HG03108 (cell line): ENCODE measurements at regions not wholly inside any gene's neighbourhood (a gene's known extent, or its start where the extent isn't known, plus 50 kb on each side); places are given as distances from the start of the nearest gene placed in this dataset.
"Not testable (repeated sequence)": the region's sequence is repeated elsewhere in the genome, so short reads cannot be mapped to it uniquely, and the experiment has no call there.

Source experiments
- ATAC-seq: cut with Tn5 transposase; IDR thresholded peaks from one replicate; pipeline ENCODE4 v1.9.1; 2021; ENCODE audit warnings: moderate library complexity; ENCODE audit not compliant: unreplicated experiment

DNA sequence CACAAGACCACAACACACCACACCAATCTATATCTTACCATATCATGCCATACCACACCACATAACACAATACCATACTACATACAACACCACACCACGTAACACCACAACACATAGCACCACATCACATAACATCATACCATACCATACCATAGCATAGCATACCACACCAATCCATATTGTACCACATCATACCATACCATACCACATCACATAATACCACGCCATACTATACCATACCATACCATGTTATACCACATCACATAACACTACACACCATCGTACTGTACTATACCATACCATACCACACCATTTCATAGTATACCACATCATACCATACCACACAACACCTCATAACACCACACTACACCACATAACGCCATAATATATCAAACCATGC is 335.2 kb upstream of the VWC2 start:
- no peak for ATAC-seq

DNA sequence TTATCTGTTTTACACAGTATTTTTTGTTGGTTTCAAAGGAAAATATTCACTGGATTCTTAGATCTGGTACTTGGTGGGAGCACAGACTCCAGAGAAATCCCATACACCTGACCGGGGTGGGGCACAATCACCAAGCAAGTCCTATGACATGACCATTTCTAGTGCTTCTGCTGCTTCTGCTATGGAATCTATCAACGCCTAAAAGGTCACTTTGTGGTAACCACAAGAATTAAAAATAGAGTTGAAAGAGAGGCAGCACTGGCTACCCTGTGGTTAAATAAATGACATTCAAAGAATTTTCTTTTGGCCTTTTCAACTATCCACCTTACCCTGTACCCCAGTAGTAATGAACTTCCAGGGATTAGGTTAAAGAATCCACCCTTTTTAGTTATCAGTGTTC is 329.9 kb upstream of the VWC2 start:
- ATAC-seq, result no peak

DNA sequence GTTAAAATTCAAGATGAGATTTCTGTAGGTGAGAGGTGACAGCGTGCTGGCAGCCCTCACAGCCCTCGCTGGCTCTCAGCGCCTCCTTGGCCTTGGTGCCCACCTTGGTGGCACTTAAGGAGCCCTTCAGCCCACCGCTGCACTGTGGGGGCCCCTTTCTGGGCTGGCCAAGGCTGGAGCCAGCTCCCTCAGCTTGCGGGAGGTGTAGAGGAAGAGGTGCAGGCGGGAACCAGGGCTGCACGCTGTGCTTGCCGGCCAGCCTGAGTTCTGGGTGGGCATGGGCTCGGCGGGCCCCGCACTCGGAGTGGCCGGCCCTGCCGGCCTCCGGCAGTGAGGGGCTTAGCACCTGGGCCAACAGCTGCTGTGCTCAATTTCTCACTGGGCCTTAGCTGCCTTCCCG is 320.0 kb upstream of the VWC2 start:
- no peak for ATAC-seq

DNA sequence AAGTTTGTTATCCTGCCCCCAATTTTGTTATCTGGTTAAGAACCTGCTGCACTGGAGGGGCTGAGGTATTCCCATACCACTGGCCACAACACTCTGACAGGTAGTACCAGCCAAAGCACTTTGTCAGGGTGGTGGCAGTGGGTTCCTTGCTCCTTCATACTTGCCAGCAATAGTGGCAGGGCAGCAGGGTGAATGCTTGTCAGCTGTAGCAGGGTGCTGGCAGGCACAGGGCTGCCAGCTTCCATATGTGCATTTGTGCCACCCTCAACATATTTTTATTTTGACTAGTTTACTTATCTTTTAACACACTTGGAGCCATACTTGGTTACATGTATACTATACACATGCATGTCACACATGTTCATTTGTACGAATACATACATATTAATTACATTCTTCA is 294.0 kb upstream of the VWC2 start:
- no peak for ATAC-seq

DNA sequence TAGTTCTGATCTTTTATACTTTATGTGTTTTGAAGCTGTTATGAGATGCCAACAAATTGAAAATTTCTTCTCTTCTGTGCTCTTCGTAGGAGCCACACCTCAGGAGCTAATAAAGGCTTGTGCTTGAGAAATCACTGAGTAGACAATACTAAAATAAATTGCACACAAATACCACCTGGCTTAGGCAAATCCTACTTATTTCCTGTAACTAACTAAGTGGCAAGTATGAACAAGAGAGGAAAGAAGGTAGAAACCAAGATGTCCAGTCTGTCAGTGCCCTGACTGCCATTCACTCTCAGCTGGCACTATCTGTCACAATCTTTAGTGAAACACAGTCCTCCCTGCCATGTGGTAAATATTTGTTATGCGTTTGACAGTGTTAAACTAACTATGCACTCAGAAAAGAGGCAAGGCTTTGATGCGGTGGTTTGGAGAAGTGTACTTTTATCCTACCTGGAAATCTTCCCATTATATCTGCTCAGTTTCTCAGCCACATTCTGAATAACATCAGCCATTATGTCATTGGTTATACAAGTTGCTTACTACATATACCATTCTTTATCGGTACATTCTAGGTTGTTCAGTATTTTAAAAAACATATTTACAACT is 293.4 kb upstream of the VWC2 start:
- ATAC-seq, result no peak

DNA sequence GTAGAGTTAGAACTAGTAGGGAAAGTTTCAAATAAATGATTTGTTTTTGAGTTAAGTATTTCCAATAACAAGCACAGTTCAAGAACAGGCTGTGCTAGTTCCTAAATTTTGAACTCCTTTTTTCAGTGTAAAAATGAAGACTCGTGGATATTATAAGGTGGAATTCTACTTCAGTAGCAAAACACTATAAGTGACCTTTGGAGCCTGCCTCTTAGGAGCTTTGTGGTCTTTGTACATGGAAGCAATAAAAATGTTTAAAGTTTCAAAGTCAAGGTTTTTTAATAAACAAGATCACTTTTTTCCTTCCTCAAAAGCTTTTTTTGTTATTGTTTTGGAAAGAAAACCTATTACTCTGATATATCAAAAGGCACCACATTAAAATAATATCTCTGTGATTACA is 292.4 kb upstream of the VWC2 start:
- no peak for ATAC-seq

DNA sequence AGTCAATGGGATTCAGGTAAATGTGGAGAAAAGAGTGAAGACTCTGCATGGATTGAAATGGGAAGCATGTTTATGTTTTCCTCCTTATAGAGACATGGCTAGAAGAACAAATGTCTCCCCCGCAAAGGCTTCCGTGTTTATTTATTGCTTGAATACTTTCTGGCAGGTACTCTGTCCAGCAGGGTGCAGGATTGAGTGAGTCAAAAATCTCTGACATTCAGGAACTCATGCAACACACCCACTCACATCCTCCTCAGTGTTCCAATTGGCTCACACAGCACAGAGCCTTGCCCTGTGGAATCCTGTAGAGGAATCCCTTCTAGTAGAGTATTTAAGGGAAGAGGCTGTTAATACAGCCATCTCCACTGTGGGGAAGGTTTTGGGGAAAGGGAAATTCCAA is 290.3 kb upstream of the VWC2 start:
- ATAC-seq, result no peak

DNA sequence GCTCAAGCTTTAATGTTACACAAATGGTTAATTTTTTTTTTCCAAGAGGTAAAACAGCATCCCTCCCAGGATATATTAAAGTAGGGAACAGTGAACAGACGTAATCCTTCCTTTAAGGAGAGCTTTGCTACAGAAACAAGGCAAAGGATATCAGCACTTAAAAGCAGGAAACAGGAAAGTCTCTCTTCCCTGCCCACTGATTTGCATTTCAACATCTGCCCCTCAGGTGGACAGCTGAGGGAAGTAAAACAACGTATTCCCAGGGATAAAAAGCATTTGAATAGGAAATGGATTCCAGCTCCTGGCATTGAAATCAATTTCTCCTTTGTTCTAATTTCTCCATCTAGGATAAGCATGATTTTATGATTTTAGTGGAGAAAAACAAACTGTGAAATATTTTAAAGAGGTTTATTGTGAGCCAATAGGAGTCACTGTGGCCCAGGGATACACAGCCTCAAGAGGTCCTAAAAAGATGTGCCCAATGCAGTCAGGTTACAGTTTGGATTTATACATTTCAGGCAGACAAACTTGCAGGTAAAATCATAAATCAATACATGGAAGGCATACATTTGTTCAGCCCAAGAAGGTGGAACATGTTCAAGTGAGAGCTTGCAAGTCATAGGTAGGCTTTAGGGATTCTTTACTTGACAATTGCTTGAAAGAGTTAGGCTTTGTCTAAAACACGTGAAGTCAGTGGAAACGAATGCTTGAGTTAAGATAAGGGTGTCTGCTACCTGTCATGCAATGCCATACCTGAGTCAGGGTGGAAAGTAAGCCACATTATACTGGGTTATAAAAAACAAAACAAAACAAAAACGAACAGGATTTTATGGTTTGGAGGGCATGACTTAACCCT is 286.2 kb upstream of the VWC2 start:
- ATAC-seq, result no peak

DNA sequence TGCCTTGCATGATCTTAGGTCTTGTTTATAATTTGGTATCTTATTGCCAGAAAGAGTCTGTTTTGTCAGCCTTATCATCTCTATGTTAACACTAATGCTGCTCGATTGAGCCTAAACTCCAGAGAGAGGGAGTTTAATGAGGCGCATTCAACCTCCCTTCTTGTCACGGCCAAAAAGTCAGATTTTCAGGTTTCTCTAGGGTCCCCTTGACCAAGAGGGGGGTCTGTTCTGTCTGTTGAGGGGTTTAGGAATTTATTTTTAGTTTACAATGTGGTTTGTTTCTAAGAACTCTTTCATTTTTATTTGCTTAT is 285.7 kb upstream of the VWC2 start:
- ATAC-seq, result no peak

DNA sequence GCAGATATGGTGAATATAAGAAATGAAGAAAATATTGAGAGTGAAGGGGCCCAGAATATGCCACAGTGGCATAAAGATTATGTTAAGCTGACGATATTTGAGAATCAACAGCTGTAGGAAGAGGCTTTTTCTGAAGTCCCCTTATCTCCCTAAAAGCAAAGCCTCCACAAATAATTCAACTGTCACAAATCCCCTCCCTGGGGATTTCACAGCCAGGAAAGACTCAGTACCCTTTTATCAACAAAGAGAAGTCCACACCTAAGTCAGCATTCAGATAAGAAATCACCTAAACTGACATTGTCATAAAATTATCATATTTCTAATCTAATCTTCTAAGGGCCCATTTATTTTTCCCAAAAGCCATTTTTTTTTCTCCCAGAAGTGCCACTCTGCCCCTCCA is 284.9 kb upstream of the VWC2 start:
- ATAC-seq, result no peak

DNA sequence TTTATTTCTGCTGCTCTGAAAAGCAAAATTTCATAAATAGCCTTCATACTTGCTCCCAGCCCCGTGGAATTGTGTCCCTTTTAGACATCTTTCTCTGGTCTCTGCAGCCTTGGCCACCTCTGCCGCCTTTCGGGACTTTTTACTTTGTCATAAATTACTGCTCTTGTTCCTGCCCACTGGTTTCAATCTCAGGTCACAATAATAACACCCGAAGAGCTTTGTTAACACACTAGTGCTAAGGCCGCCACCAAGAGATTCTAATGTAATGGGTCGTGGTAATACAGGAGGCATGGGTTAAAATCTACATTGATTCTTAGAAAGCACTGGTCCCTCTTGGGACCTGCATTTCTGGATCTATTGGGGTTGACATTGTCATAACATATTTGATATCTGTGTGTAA is 276.0 kb upstream of the VWC2 start:
- no peak for ATAC-seq

DNA sequence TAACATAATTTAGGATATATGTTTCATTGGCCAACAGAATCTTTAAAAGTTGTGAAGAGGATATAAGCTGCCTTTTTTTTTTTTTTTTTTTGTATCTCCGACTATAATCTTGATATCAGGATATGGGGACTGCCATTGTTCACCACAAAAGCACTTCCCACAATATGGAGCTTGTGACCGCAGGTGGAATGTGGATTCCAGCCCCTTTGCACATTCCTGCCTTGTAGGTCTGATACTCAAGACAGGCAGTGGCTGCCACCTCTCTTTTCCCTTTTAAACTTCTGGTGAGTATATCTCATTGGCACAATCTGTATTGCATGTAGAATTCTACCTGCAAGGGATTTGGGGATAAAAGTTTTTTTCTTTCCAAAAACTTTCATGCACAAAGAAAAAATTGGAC is 272.7 kb upstream of the VWC2 start:
- no peak for ATAC-seq

DNA sequence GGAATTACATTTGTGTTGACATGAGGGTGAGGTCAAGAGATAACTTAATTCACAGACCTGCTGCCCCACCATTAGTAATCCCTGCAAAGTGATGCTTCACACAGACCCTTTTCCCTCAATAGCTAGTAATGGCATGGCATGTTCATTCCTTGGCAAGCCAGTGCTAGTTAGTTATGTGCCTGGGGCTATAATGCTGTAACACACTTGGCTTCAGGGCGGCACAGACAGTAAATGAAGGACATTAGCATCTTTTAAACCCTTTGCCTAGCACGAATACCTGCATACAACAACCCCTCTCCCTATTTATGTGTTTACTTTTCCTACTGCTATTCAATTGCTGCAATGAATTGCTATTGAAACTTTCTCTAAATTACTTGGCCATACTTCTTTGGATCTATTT is 266.2 kb upstream of the VWC2 start:
- not testable (repeated sequence) for ATAC-seq

DNA sequence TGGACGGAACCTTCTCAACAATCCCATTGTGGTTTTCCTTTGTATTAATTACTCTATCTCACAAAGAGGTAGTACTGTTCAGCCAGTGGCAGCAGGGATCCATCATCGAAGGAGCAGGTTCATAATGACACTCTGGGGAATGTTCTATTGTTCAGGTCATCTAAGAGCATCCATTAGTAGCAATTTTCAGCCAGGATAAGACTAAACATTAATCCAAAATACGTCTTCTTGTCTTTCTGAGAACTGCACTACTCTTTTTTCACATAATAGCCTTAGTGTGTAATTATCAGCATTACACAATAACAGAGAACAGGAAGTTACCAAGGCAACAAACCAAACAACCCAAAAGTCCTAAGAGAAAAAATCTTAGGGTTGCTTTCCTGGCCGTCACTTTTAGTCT is 259.5 kb upstream of the VWC2 start:
- ATAC-seq, result no peak

DNA sequence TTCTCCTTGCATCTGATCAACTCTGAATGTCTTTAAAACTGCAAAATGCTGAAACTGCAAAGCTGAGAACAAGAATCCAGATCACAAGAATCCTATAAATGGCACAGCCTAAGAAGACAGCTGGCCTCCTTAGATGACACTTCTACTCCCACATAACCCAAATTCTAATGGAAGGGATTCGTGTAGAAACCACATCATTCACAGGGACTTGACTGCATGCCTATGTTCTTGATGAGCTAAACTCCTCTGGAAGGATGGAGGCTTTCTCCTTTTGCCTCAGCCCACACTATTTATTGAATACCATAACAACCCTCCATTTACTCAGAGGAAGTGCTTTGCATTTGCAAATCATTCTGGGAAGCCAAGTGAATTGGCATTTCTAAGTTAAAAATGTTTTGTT is 252.5 kb upstream of the VWC2 start:
- no peak for ATAC-seq

DNA sequence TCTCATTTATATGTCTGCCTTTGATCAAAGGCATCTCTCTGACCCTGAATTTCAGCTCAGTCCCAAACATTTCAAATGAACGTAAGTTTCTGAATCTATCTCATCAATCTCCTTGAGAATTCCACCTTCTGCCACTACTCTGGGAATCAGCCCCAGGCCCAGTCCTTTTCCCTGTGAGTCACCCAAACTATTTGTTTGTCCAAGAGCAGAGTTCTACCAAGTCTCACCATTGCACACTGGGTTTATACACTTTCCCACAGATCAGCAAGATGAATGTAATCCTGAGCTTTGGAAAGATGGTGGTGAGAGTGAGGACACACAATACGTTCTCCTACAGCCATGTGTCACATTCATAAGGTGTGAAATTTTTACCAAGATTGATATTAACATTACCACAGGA is 251.3 kb upstream of the VWC2 start:
- ATAC-seq, result no peak

DNA sequence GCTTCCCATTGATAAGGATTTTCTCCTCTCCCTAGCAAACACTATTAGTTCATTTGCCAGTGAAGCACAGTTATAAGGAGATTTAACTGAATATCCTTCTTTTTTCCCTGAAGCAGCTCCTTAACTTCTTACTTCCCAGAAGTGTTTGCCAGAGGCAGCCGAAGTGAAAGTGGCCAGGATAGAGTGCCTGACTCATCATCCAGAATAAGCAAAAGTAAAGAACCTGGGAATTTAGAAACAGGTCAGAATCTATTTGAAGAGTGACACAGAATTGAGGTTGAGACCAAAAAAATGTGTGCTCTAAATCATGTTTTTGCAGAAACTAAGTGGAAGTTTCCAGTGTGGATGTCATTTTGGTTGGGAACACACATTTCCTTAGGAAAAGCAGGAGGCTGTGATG is 249.6 kb upstream of the VWC2 start:
- ATAC-seq, result no peak

DNA sequence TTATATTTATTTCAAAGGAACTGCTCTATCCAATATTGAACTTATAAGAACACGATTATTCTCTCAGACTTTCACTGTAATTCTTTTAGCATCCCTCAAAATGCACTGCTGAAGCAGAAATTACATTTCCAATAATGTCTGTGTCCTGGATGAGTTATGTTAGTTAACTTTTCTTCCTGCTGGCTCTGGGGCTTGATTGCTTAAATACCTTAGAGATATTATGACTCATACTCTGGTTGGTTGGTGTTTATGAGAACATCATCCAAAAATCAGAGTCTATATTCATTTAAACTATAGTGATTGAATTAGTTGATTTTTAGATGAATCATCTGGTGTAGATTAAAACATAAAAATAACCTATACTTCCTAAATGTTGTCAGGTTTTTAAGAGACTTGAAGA is 246.3 kb upstream of the VWC2 start:
- ATAC-seq, result no peak

DNA sequence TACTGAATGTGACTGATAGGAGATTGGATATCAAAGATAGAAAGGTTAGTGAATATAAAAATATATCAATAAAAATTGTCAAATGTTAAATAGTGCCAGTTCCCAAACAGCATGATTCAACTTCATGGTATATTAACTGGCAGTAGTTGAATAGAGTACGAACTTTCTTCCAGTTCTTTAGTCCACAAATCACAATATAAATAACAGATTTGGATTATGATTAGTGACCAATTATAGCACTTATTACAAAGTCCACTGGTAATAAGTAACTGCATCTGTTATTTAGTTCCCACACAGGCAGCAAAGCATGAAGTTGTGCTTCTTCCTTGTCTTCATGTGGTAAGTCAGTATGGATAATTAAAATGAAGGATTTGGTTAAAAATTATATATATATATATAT is 243.0 kb upstream of the VWC2 start:
- no peak for ATAC-seq

DNA sequence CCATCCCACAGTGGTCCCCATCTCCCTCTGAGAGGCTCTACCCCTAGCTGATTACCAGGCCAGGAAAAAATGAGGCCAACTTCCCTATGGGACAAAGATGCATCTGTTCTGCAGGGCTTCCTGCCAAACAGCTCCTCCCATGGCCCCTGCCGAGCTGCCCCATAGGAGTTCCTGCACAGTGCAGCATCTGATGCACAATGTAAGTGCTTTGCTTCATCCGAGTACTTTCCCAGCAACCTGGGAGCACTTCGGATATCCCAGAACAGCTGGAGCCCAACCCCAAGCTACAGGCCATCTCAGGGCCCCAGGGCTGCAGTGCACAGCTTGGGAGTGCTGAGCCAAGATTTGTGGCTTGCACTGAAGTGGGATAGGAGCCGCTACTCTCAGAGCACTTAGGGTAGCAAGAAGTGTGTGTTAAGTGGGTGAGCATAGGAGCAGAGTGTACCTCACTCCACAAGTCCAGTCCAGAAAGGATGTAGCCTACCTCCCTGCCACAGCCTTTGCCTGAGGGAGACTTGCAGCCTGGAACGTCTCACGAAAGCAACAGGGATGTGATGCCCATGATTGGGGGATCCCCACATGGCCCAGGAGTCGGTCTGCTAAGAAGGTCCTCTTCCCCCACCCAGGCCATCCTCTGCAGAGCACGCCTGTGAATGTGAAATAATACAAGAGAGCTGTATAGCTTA is 209.6 kb upstream of the VWC2 start:
- no peak for ATAC-seq

DNA sequence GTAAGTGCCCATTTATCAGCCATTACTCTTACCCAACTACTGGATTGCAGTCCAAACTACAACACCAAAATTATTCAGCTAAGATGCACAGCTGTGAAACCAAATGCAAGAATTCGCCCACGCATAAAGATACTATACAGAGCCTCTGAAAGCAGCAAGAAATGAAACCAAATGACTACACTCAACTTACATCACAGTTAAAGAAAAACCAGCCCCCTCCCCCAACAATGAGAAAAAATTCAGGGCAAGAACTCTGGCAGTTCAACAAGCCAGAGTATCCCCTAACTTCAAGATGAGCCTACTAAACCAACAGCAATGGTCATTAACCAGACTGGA is 209.1 kb upstream of the VWC2 start:
- ATAC-seq, result no peak

DNA sequence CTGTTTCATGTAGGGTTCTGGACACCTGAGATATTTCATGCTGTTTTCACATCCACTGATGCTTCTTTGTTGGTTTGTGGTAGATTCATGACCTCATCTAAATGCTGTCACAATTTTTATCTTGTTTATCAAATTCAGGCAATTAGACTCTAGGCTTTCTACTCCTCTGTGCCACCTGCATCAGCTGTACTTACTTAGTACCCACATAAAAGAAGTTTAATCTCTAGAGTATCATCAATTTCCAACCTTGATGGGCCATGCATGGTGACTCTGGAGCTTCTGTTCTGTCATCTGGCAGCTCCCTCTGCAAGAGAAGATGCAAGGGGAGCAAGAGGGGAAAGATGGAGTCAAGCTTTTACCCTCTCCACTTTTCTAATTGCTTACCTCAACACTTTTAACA is 195.9 kb upstream of the VWC2 start:
- ATAC-seq, result no peak

DNA sequence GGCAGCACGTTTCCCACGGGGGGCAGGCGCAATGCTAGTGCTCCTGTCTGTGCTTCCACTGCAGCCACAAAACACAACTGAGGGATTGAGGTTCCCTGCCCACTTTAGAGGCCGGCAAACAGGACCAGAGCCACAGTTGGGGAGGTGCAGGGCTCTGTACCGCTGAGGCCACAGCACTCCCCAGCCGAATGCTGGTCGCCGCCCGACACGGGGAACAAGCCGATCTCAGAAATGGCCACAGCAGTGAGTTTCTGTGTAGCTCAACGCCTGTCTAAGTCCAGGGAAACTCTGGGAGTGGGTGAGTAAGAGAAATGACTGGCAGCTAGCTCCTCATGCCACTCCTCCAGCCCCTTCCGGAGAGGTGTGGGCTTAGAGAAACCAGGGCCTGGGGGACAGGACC is 194.0 kb upstream of the VWC2 start:
- no peak for ATAC-seq
